ENCODE measurements at regions not wholly inside any gene's neighbourhood (a gene's known extent, or its start where the extent isn't known, plus 50 kb on each side); places are given as distances from the start of the nearest gene placed in this dataset.

- DNase-seq (ENCODE audit: low read depth, low spot score): no peak
- ChIA-PET POLR2A (no interaction called here), CTCF (no interaction called here)
- Histone ChIP-seq H3K4me3 (ENCODE audit: low read depth, low read length) (no peak overlapping the region), H3K27ac (ENCODE audit: low read depth, low read length) (no peak overlapping the region), H3K27me3 (ENCODE audit: control insufficient read depth, insufficient read depth, low read length) (no peaks in the 10 kb centered on the region), H3K9me3 (ENCODE audit: control insufficient read depth, insufficient read depth, low read length) (no peaks in the 10 kb centered on the region)
- TF ChIP-seq CTCF (IDR thresholded peaks at IDR 0.05; ENCODE audit: low read depth, low read length): no peak
Observed at GRCh38 chr3:74693696-74694393, 79.4 kb upstream of the CNTN3 start.

GRCh38 chr3:74693251-74693650, 78.8 kb upstream of the CNTN3 start:
- H3K27ac ChIP-seq (ENCODE audit: low read depth, low read length): no peak overlapping the region
- H3K9me3 ChIP-seq (ENCODE audit: control insufficient read depth, insufficient read depth, low read length): no peaks in the 10 kb centered on the region
- no peak for DNase-seq (ENCODE audit: low read depth, low spot score)
- H3K27me3 ChIP-seq (ENCODE audit: control insufficient read depth, insufficient read depth, low read length): no peaks in the 10 kb centered on the region
- ChIA-PET POLR2A (no interaction called here), CTCF (no interaction called here)
- TF ChIP-seq CTCF (IDR thresholded peaks at IDR 0.05; ENCODE audit: low read depth, low read length): no peak
- no peak overlapping the region for H3K4me3 ChIP-seq (ENCODE audit: low read depth, low read length)

- POLR2A ChIA-PET: no interaction called here
- CTCF ChIA-PET: no interaction called here
- no peak for TF ChIP-seq CTCF (IDR thresholded peaks at IDR 0.05; ENCODE audit: low read depth, low read length)
- Histone ChIP-seq H3K27ac (ENCODE audit: low read depth, low read length) (no peak overlapping the region), H3K9me3 (ENCODE audit: control insufficient read depth, insufficient read depth, low read length) (no peaks in the 10 kb centered on the region), H3K27me3 (ENCODE audit: control insufficient read depth, insufficient read depth, low read length) (no peaks in the 10 kb centered on the region), H3K4me3 (ENCODE audit: low read depth, low read length) (no peak overlapping the region)
- no peak for DNase-seq (ENCODE audit: low read depth, low spot score)
Observed at GRCh38 chr3:74691946-74692345, 77.5 kb upstream of the CNTN3 start.

- Histone ChIP-seq H3K27ac (ENCODE audit: low read depth, low read length) (no peak overlapping the region), H3K4me3 (ENCODE audit: low read depth, low read length) (no peak overlapping the region), H3K27me3 (ENCODE audit: control insufficient read depth, insufficient read depth, low read length) (no peaks in the 10 kb centered on the region), H3K9me3 (ENCODE audit: control insufficient read depth, insufficient read depth, low read length) (no peaks in the 10 kb centered on the region)
- POLR2A ChIA-PET: no interaction called here
- no peak for DNase-seq (ENCODE audit: low read depth, low spot score)
- CTCF ChIA-PET: interaction anchor here (0.7 kb wide), 1 partner anchor 297 kb away, joined by 3 read pairs; no protein-coding TSS in a partner anchor
- TF ChIP-seq CTCF (IDR thresholded peaks at IDR 0.05; ENCODE audit: low read depth, low read length): no peak
Observed at GRCh38 chr3:74673326-74673725, 58.9 kb upstream of the CNTN3 start.

GRCh38 chr3:74664606-74665005, 50.1 kb upstream of the CNTN3 start:
- ChIA-PET POLR2A (no interaction called here), CTCF (no interaction called here)
- no peak overlapping the region for H3K27ac ChIP-seq (ENCODE audit: low read depth, low read length)
- H3K9me3 ChIP-seq (ENCODE audit: control insufficient read depth, insufficient read depth, low read length): no peaks in the 10 kb centered on the region
- no peak for DNase-seq (ENCODE audit: low read depth, low spot score)
- no peaks in the 10 kb centered on the region for H3K27me3 ChIP-seq (ENCODE audit: control insufficient read depth, insufficient read depth, low read length)
- TF ChIP-seq CTCF (IDR thresholded peaks at IDR 0.05; ENCODE audit: low read depth, low read length): no peak
- H3K4me3 ChIP-seq (ENCODE audit: low read depth, low read length): no peak overlapping the region

All from AG04450 (cell line).